Suprapubic skin (tissue), 4 donors: ENCODE measurements at regions not wholly inside any gene's neighbourhood (a gene's known extent, or its start where the extent isn't known, plus 50 kb on each side); places are given as distances from the start of the nearest gene placed in this dataset.

Experiments used
- DNase-seq, 2 donors: peaks; one replicate each; pipeline ENCODE4 v3.0.0-alpha.2; 2019; ENCODE audit warnings: low spot score in 2 of 2
- H3K27ac ChIP-seq: fragments of 200-600 bp; sonication (generic); one replicate; pipeline ENCODE4 v1.5.1; 2019
- H3K27me3 ChIP-seq: fragments of 200-600 bp; sonication (generic); one replicate; pipeline ENCODE4 v1.5.1; 2019
- H3K36me3 ChIP-seq: fragments of 200-600 bp; sonication (generic); one replicate; pipeline ENCODE4 v1.5.1; 2019
- H3K4me1 ChIP-seq: fragments of 200-600 bp; sonication (generic); one replicate; pipeline ENCODE4 v1.5.1; 2019
- H3K4me3 ChIP-seq: fragments of 200-600 bp; sonication (generic); one replicate; pipeline ENCODE4 v1.5.1; 2019; ENCODE audit warnings: mild to moderate bottlenecking
- H3K9me3 ChIP-seq: fragments of 200-600 bp; sonication (generic); one replicate; pipeline ENCODE4 v1.5.1; 2019
- CTCF ChIP-seq, 2 donors: fragments of 200-600 bp in 1 of 2; fragments of 450-650 bp in 1 of 2; sonication (generic) in 1 of 2; IDR thresholded peaks; one replicate each; pipeline ENCODE4 v1.5.1; 2016 to 2019; ENCODE audit warnings: antibody characterized with exemption in 2 of 2, mild to moderate bottlenecking in 1 of 2, moderate library complexity in 1 of 2
- EP300 ChIP-seq: sonication (generic); formaldehyde crosslinking; IDR thresholded peaks from one replicate; pipeline ENCODE4 v1.6.1; 2017; ENCODE audit warnings: antibody characterized with exemption
- POLR2A ChIP-seq, 2 donors: fragments of 450-650 bp; IDR thresholded peaks; one replicate each; pipeline ENCODE4 v1.6.1; 2017; ENCODE audit warnings: antibody characterized with exemption in 2 of 2, mild to moderate bottlenecking in 2 of 2, moderate library complexity in 2 of 2
- POLR2AphosphoS5 ChIP-seq, 3 donors: sonication (generic); formaldehyde crosslinking; IDR thresholded peaks; one replicate each; pipeline ENCODE4 v1.6.1; 2017; ENCODE audit warnings: antibody characterized with exemption in 3 of 3
- WGBS: methylation state at CpG from one replicate; pipeline ENCODE4 v1.1.5; 2018; 5-methylcytosine and 5-hydroxymethylcytosine counted together

GRCh38 chr10:9823268-9823930, 1194.3 kb upstream of the CELF2 start:
- Histone ChIP-seq H3K4me1 (no peaks in the 10 kb centered on the region), H3K27ac (no peak overlapping the region), H3K27me3 (no peaks in the 10 kb centered on the region), H3K36me3 (no peaks in the 10 kb centered on the region), H3K4me3 (no peak overlapping the region), H3K9me3 (no peaks in the 10 kb centered on the region)
- DNase-seq: no peak
- 43% methylated on average over 1 of the region's 1 CpG for WGBS
- TF ChIP-seq EP300 (no peak), POLR2AphosphoS5 (IDR thresholded peaks at IDR 0.05) (no peak), CTCF (IDR thresholded peaks at IDR 0.05) (no peak), POLR2A (IDR thresholded peaks at IDR 0.05) (no peak)

GRCh38 chr10:9824631-9825071, 1193.0 kb upstream of the CELF2 start:
- H3K4me1 ChIP-seq: no peaks in the 10 kb centered on the region
- H3K27ac ChIP-seq: no peak overlapping the region
- H3K27me3 ChIP-seq: no peaks in the 10 kb centered on the region
- TF ChIP-seq CTCF (IDR thresholded peaks at IDR 0.05) (no peak), POLR2AphosphoS5 (IDR thresholded peaks at IDR 0.05) (no peak), EP300 (no peak), POLR2A (IDR thresholded peaks at IDR 0.05) (no peak)
- no peaks in the 10 kb centered on the region for H3K9me3 ChIP-seq
- WGBS: 52% methylated on average over 5 of the region's 5 CpGs
- no peak overlapping the region for H3K4me3 ChIP-seq
- H3K36me3 ChIP-seq: no peaks in the 10 kb centered on the region
- DNase-seq: no peak

GRCh38 chr10:9825491-9826018, 1192.1 kb upstream of the CELF2 start:
- WGBS: 81% methylated on average over 8 of the region's 8 CpGs
- no peak for TF ChIP-seq POLR2A (IDR thresholded peaks at IDR 0.05)
- TF ChIP-seq EP300: no peak
- TF ChIP-seq POLR2AphosphoS5 (IDR thresholded peaks at IDR 0.05): no peak
- no peak for TF ChIP-seq CTCF (IDR thresholded peaks at IDR 0.05)
- no peak overlapping the region for H3K27ac ChIP-seq
- no peaks in the 10 kb centered on the region for H3K9me3 ChIP-seq
- DNase-seq: no peak
- no peak overlapping the region for H3K4me3 ChIP-seq
- no peaks in the 10 kb centered on the region for H3K27me3 ChIP-seq
- no peaks in the 10 kb centered on the region for H3K4me1 ChIP-seq
- no peaks in the 10 kb centered on the region for H3K36me3 ChIP-seq

- 88% methylated on average over 4 of the region's 4 CpGs for WGBS
- Histone ChIP-seq H3K4me3 (no peak overlapping the region), H3K4me1 (no peaks in the 10 kb centered on the region), H3K36me3 (no peaks in the 10 kb centered on the region), H3K27me3 (no peaks in the 10 kb centered on the region), H3K27ac (no peak overlapping the region), H3K9me3 (no peaks in the 10 kb centered on the region)
- no peak for DNase-seq
- TF ChIP-seq CTCF (IDR thresholded peaks at IDR 0.05): no peak
- TF ChIP-seq POLR2A (IDR thresholded peaks at IDR 0.05): no peak
- TF ChIP-seq POLR2AphosphoS5 (IDR thresholded peaks at IDR 0.05): no peak
- TF ChIP-seq EP300: no peak
Measured at GRCh38 chr10:9828110-9828509, 1189.6 kb upstream of the CELF2 start.

- H3K27me3 ChIP-seq: no peaks in the 10 kb centered on the region
- H3K4me3 ChIP-seq: no peak overlapping the region
- TF ChIP-seq CTCF (IDR thresholded peaks at IDR 0.05) (no peak), EP300 (no peak), POLR2A (IDR thresholded peaks at IDR 0.05) (no peak), POLR2AphosphoS5 (IDR thresholded peaks at IDR 0.05) (no peak)
- no peak overlapping the region for H3K27ac ChIP-seq
- no peaks in the 10 kb centered on the region for H3K36me3 ChIP-seq
- 42% methylated on average over 3 of the region's 3 CpGs for WGBS
- H3K9me3 ChIP-seq: no peaks in the 10 kb centered on the region
- peaks cover 3% of the 10 kb centered on the region for H3K4me1 ChIP-seq
- no peak for DNase-seq
Measured at GRCh38 chr10:9833942-9834341, 1183.7 kb upstream of the CELF2 start.
